GM19043 (cell line): ENCODE measurements at regions not wholly inside any gene's neighbourhood (a gene's known extent, or its start where the extent isn't known, plus 50 kb on each side); places are given as distances from the start of the nearest gene placed in this dataset.
"Not testable (repeated sequence)": the region's sequence is repeated elsewhere in the genome, so short reads cannot be mapped to it uniquely, and the experiment has no call there.

ENCODE experiments used
- ATAC-seq: cut with Tn5 transposase; IDR thresholded peaks from one replicate; pipeline ENCODE4 v1.9.1; 2021; ENCODE audit warnings: low read depth; ENCODE audit not compliant: unreplicated experiment

GRCh38 chr13:94906605-94907004 is 194.3 kb upstream of the SOX21 start:
- no peak for ATAC-seq

GRCh38 chr13:94902722-94903407 is 190.5 kb upstream of the SOX21 start:
- no peak for ATAC-seq

- ATAC-seq, result no peak
Observed at GRCh38 chr13:94901070-94901469, 188.7 kb upstream of the SOX21 start.

GRCh38 chr13:94896719-94897317 is 184.5 kb upstream of the SOX21 start:
- ATAC-seq, result no peak

- ATAC-seq, result no peak
Observed at GRCh38 chr13:94896238-94896637, 183.9 kb upstream of the SOX21 start.

GRCh38 chr13:94886191-94886590 is 173.8 kb upstream of the SOX21 start:
- ATAC-seq, result no peak

GRCh38 chr13:94880463-94880862 is 168.1 kb upstream of the SOX21 start:
- no peak for ATAC-seq

GRCh38 chr13:94878602-94879165 is 166.3 kb upstream of the SOX21 start:
- ATAC-seq, result no peak

GRCh38 chr13:94864474-94864873 is 152.1 kb upstream of the SOX21 start:
- no peak for ATAC-seq

- ATAC-seq, result peak; percentile 72
Observed at GRCh38 chr13:94860981-94861407, 148.6 kb upstream of the SOX21 start.

GRCh38 chr13:94859811-94860210 is 147.5 kb upstream of the SOX21 start:
- ATAC-seq, result no peak

GRCh38 chr13:94859278-94859691 is 146.9 kb upstream of the SOX21 start:
- no peak for ATAC-seq

- no peak for ATAC-seq
Observed at GRCh38 chr13:94858856-94859255, 146.5 kb upstream of the SOX21 start.

- ATAC-seq, result no peak
Observed at GRCh38 chr13:94854688-94855087, 142.3 kb upstream of the SOX21 start.

- no peak for ATAC-seq
Observed at GRCh38 chr13:94851576-94851975, 139.2 kb upstream of the SOX21 start.

GRCh38 chr13:94849254-94849653 is 136.9 kb upstream of the SOX21 start:
- no peak for ATAC-seq

GRCh38 chr13:94842901-94843300 is 130.6 kb upstream of the SOX21 start:
- no peak for ATAC-seq

GRCh38 chr13:94837056-94837455 is 124.7 kb upstream of the SOX21 start:
- ATAC-seq, result not testable (repeated sequence)

- ATAC-seq, result no peak
Observed at GRCh38 chr13:94829837-94830365, 117.6 kb upstream of the SOX21 start.

- ATAC-seq, result no peak
Observed at GRCh38 chr13:94829185-94829836, 117.0 kb upstream of the SOX21 start.

- ATAC-seq, result no peak
Observed at GRCh38 chr13:94827566-94827965, 115.2 kb upstream of the SOX21 start.
